ENCODE measurements at regions not wholly inside any gene's neighbourhood (a gene's known extent, or its start where the extent isn't known, plus 50 kb on each side); places are given as distances from the start of the nearest gene placed in this dataset.
"Not testable (repeated sequence)": the region's sequence is repeated elsewhere in the genome, so short reads cannot be mapped to it uniquely, and the experiment has no call there.

- DNase-seq = not testable (repeated sequence)
Observed at GRCh38 chr6:106721189-106721588, 91.8 kb downstream of the QRSL1 start.

Data from right lung (tissue), 2 donors.